GM12878 (cell line): ENCODE measurements at regions not wholly inside any gene's neighbourhood (a gene's known extent, or its start where the extent isn't known, plus 50 kb on each side); places are given as distances from the start of the nearest gene placed in this dataset.

Experiments
- ATAC-seq: fragments of 200-7000 bp; cut with Tn5 transposase; 3 replicates; pipeline ENCODE4 v1.9.1; 2020; ENCODE audit warnings: mild to moderate bottlenecking, moderate library complexity
- BruUV-seq: library from RNA; stranded (reverse); fragments of 400-500 nt; replicated peaks from 2 replicates; lab custom pipeline; 2021; lab: Mats Ljungman, UMichigan
- CTCF ChIA-PET: fragments of 300-600 bp; sonication (Branson Sonifier 250); formaldehyde crosslinking; extraction: SDS; loops from one replicate; lab custom pipeline; 2021; ENCODE audit warnings: inconsistent platforms; lab: Yijun Ruan, JAX
- POLR2A ChIA-PET: fragments of 350-600 bp; formaldehyde crosslinking; extraction: SDS; loops from one replicate; lab custom pipeline; 2021; ENCODE audit warnings: inconsistent platforms; lab: Charles Lee
- RAD21 ChIA-PET: fragments of 300-600 bp; sonication (Branson Sonifier 250); formaldehyde crosslinking; loops from one replicate; lab custom pipeline; 2023; ENCODE audit warnings: antibody characterized with exemption; ENCODE audit not compliant: unreplicated experiment; lab: Charles Lee
- SMC1A ChIA-PET: fragments of 300-600 bp; sonication (Branson Sonifier 250); formaldehyde crosslinking; loops from one replicate; lab custom pipeline; 2023; ENCODE audit not compliant: unreplicated experiment, uncharacterized antibody; lab: Charles Lee
- DNase-seq: peaks from one replicate; pipeline ENCODE4 v3.0.0-alpha.2; 2011; ENCODE audit warnings: low read depth, low spot score
- FAIRE-seq: peaks from 3 replicates; lab custom pipeline; 2011; peaks lifted over from hg19 to GRCh38; lab: Jason Lieb, UNC
- H2AFZ ChIP-seq: 2 replicates; pipeline ENCODE4 v1.6.0; 2011; ENCODE audit warnings: low read depth, low read length, control low read depth; ENCODE audit not compliant: control insufficient read depth
- H3K27ac ChIP-seq: 2 replicates; pipeline ENCODE4 v1.5.1; 2011; ENCODE audit warnings: control low read depth; ENCODE audit not compliant: control insufficient read depth, insufficient read depth
- H3K27me3 ChIP-seq, 2 experiments: replicated peaks in 1 of 2; 2 replicates each; pipeline versions ENCODE4 v1.6.0 to v1.6.1; 2011; ENCODE audit warnings: low read length in 1 of 2; ENCODE audit not compliant: control insufficient read depth in 2 of 2, insufficient read depth in 2 of 2
- H3K36me3 ChIP-seq, 2 experiments: 2 replicates each; pipeline ENCODE4 v1.5.1; 2011; ENCODE audit warnings: low read length in 1 of 2; ENCODE audit not compliant: control insufficient read depth in 2 of 2, insufficient read depth in 2 of 2
- H3K4me1 ChIP-seq: 2 replicates; pipeline ENCODE4 v1.6.1; 2011; ENCODE audit warnings: mild to moderate bottlenecking, low read length, moderate library complexity, mixed read lengths; ENCODE audit not compliant: control insufficient read depth, insufficient read depth
- H3K4me2 ChIP-seq: 2 replicates; pipeline ENCODE4 v1.6.0; 2011; ENCODE audit warnings: control low read depth; ENCODE audit not compliant: control insufficient read depth, insufficient read depth
- H3K4me3 ChIP-seq: fragments of 200-600 bp; sonication (generic); 2 replicates; pipeline ENCODE4 v1.5.1; 2016
- H3K79me2 ChIP-seq: 2 replicates; pipeline ENCODE4 v1.6.0; 2011; ENCODE audit warnings: low read length; ENCODE audit not compliant: control insufficient read depth, insufficient read depth
- H3K9ac ChIP-seq: 2 replicates; pipeline ENCODE4 v1.8.0; 2011; ENCODE audit warnings: low read length, control low read depth, mixed read lengths; ENCODE audit not compliant: control insufficient read depth, insufficient read depth
- H3K9me3 ChIP-seq: replicated peaks from 3 replicates; pipeline ENCODE4 v1.5.1; 2011; ENCODE audit warnings: mild to moderate bottlenecking, low read length; ENCODE audit not compliant: control insufficient read depth, insufficient read depth
- H4K20me1 ChIP-seq: 2 replicates; pipeline ENCODE4 v1.6.0; 2011; ENCODE audit not compliant: control insufficient read depth, insufficient read depth
- CEBPB ChIP-seq, 2 experiments: fragments of 150-350 bp in 1 of 2; IDR thresholded peaks; 2 replicates each; pipeline ENCODE4 v1.6.1; 2012 to 2014; ENCODE audit warnings: low read depth in 2 of 2, low read length in 2 of 2, borderline replicate concordance in 1 of 2, inconsistent platforms in 1 of 2
- GABPA ChIP-seq: IDR thresholded peaks from 2 replicates; pipeline ENCODE4 v1.6.1; 2014; ENCODE audit warnings: antibody characterized with exemption, low read depth, mild to moderate bottlenecking, inconsistent platforms
- HDGF ChIP-seq: fragments of 450-650 bp; IDR thresholded peaks from 2 replicates; pipeline ENCODE4 v1.6.1; 2016; ENCODE audit warnings: antibody characterized with exemption
- MXI1 ChIP-seq: fragments of 150-350 bp; IDR thresholded peaks from 2 replicates; pipeline ENCODE4 v1.6.1; 2011; ENCODE audit warnings: low read depth, mild to moderate bottlenecking, inconsistent platforms, low read length, improper control_type of control experiment
- NBN ChIP-seq: fragments of 450-650 bp; IDR thresholded peaks from 2 replicates; pipeline ENCODE4 v1.6.1; 2016
- NR2C2 ChIP-seq: IDR thresholded peaks from 2 replicates; pipeline ENCODE4 v1.6.1; 2011; ENCODE audit warnings: borderline replicate concordance, low read depth; ENCODE audit not compliant: control insufficient read depth, insufficient read length
- RUNX3 ChIP-seq: IDR thresholded peaks from 2 replicates; pipeline ENCODE4 v1.6.1; 2012; ENCODE audit warnings: low read length, inconsistent platforms
- TARDBP ChIP-seq: IDR thresholded peaks from 2 replicates; pipeline ENCODE4 v1.6.1; 2016; ENCODE audit warnings: borderline replicate concordance
- ZNF384 ChIP-seq: IDR thresholded peaks from 2 replicates; pipeline ENCODE4 v1.6.1; 2012; ENCODE audit warnings: low read depth, mild to moderate bottlenecking, low read length, improper control_type of control experiment, borderline replicate concordance
- in situ Hi-C: fragments of 300-500 bp; cut with MboI; formaldehyde crosslinking; loops from 9 replicates; pipeline ENCODE4 v1.14.3; 2018; ENCODE audit warnings: mixed read lengths
- intact Hi-C: fragments of 100-400 bp; cut with micrococcal nuclease; formaldehyde crosslinking; loops from one replicate; pipeline ENCODE4 v1.14.2; 2022; ENCODE audit not compliant: unreplicated experiment
- TF ChIP-seq, protein P1 (sequence below): fragments of 450-650 bp; IDR thresholded peaks from 2 replicates; pipeline ENCODE4 v1.6.1; 2018; ENCODE audit warnings: mild to moderate bottlenecking, low read depth, moderate library complexity; ENCODE audit not compliant: partially characterized antibody
- TF ChIP-seq, protein P2 (sequence below): fragments of 450-650 bp; IDR thresholded peaks from 2 replicates; pipeline ENCODE4 v1.6.1; 2017; ENCODE audit warnings: antibody characterized with exemption, mild to moderate bottlenecking, moderate library complexity
- TF ChIP-seq, protein P3 (sequence below): IDR thresholded peaks from 2 replicates; pipeline ENCODE4 v1.6.1; 2012; ENCODE audit warnings: low read length, inconsistent platforms

DNA sequence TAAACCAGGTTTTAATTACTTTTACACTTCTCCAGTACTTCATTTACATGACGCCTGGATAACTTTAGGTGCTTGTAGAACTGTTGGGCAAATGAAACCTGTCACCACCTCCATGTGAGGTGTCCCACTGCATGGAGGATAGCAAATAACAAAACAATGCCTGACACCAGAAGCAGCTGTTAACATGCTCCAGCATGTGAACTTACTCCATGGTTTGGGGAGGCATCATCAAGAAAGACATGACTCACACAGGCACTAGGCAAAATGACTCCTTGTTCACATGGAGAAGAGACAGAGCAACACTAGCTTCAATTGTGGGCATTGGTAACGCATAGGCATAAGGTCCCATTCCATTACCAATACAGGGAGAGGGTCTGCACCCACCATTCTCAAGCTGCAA lies 198.1 kb upstream of the F9 start (continued):
- TF ChIP-seq, protein P1, sequence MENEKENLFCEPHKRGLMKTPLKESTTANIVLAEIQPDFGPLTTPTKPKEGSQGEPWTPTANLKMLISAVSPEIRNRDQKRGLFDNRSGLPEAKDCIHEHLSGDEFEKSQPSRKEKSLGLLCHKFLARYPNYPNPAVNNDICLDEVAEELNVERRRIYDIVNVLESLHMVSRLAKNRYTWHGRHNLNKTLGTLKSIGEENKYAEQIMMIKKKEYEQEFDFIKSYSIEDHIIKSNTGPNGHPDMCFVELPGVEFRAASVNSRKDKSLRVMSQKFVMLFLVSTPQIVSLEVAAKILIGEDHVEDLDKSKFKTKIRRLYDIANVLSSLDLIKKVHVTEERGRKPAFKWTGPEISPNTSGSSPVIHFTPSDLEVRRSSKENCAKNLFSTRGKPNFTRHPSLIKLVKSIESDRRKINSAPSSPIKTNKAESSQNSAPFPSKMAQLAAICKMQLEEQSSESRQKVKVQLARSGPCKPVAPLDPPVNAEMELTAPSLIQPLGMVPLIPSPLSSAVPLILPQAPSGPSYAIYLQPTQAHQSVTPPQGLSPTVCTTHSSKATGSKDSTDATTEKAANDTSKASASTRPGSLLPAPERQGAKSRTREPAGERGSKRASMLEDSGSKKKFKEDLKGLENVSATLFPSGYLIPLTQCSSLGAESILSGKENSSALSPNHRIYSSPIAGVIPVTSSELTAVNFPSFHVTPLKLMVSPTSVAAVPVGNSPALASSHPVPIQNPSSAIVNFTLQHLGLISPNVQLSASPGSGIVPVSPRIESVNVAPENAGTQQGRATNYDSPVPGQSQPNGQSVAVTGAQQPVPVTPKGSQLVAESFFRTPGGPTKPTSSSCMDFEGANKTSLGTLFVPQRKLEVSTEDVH = no peak
- no peak for TF ChIP-seq GABPA
- no peak for TF ChIP-seq MXI1
- TF ChIP-seq NBN = no peak
- TF ChIP-seq, protein P2, sequence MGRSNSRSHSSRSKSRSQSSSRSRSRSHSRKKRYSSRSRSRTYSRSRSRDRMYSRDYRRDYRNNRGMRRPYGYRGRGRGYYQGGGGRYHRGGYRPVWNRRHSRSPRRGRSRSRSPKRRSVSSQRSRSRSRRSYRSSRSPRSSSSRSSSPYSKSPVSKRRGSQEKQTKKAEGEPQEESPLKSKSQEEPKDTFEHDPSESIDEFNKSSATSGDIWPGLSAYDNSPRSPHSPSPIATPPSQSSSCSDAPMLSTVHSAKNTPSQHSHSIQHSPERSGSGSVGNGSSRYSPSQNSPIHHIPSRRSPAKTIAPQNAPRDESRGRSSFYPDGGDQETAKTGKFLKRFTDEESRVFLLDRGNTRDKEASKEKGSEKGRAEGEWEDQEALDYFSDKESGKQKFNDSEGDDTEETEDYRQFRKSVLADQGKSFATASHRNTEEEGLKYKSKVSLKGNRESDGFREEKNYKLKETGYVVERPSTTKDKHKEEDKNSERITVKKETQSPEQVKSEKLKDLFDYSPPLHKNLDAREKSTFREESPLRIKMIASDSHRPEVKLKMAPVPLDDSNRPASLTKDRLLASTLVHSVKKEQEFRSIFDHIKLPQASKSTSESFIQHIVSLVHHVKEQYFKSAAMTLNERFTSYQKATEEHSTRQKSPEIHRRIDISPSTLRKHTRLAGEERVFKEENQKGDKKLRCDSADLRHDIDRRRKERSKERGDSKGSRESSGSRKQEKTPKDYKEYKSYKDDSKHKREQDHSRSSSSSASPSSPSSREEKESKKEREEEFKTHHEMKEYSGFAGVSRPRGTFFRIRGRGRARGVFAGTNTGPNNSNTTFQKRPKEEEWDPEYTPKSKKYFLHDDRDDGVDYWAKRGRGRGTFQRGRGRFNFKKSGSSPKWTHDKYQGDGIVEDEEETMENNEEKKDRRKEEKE = no peak
- TF ChIP-seq, protein P3, sequence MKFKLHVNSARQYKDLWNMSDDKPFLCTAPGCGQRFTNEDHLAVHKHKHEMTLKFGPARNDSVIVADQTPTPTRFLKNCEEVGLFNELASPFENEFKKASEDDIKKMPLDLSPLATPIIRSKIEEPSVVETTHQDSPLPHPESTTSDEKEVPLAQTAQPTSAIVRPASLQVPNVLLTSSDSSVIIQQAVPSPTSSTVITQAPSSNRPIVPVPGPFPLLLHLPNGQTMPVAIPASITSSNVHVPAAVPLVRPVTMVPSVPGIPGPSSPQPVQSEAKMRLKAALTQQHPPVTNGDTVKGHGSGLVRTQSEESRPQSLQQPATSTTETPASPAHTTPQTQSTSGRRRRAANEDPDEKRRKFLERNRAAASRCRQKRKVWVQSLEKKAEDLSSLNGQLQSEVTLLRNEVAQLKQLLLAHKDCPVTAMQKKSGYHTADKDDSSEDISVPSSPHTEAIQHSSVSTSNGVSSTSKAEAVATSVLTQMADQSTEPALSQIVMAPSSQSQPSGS = no peak

DNA sequence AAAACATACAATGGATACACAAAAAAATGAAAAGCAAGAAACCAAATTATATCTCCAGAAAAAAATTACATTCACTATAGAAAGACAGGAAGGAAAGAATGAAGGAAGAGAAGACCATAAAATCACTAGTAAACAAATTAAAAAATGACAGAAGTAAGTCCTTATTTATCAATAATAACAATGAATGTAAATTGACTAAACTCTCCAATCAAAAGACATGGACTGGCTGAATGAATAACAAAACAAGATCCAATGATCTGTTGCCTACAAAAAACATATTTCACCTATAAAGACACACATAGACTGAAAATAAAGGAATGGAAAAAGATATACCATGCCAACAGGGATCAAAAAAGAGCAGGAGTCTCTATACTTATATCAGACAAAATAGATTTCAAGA lies 203.2 kb upstream of the F9 start:
- Histone ChIP-seq H4K20me1 (no peaks in the 10 kb centered on the region), H3K4me2 (no peak overlapping the region), H3K36me3 (no peaks in the 10 kb centered on the region), H3K4me3 (no peak overlapping the region), H3K9ac (no peak overlapping the region), H2AFZ (no peak overlapping the region), H3K27ac (no peak overlapping the region), H3K79me2 (no peaks in the 10 kb centered on the region), H3K4me1 (no peaks in the 10 kb centered on the region), H3K9me3 (no peaks in the 10 kb centered on the region), H3K27me3 (no peaks in the 10 kb centered on the region)
- SMC1A ChIA-PET = no interaction called here
- RAD21 ChIA-PET = no interaction called here
- intact Hi-C loops = no loop called here
- DNase-seq (no peak), ATAC-seq (no peak), FAIRE-seq (no peak)
- CTCF ChIA-PET = no interaction called here
- POLR2A ChIA-PET = no interaction called here
- no TSS peak for BruUV-seq
- in situ Hi-C loops = no loop called here
- TF ChIP-seq NR2C2 = no peak
- TF ChIP-seq TARDBP = no peak
- no peak for TF ChIP-seq CEBPB (IDR thresholded peaks at IDR 0.05; ENCODE audit: borderline replicate concordance in 1 of 2, low read depth in 2 of 2, low read length in 2 of 2)
- no peak for TF ChIP-seq RUNX3
- no peak for TF ChIP-seq ZNF384
- no peak for TF ChIP-seq HDGF
